ENCODE measurements at regions not wholly inside any gene's neighbourhood (a gene's known extent, or its start where the extent isn't known, plus 50 kb on each side); places are given as distances from the start of the nearest gene placed in this dataset.

GRCh38 chr9:135300346-135301141, 179.0 kb upstream of the PPP1R26 start:
- TF ChIP-seq EZH2 (IDR thresholded peaks at IDR 0.05; ENCODE audit: low read length, missing control alignments) (no peak), CTCF (conservative IDR thresholded peaks at IDR 0.05 in 1 of 2, IDR thresholded peaks at IDR 0.05 in 1 of 2; ENCODE audit: low read depth in 1 of 2, low read length in 2 of 2) (no peak)
- no peaks in the 10 kb centered on the region for H3K4me1 ChIP-seq (ENCODE audit: control insufficient read depth, extremely low read depth, insufficient read depth, low read length)
- no peak overlapping the region for H3K4me2 ChIP-seq (ENCODE audit: extremely low read depth, insufficient read depth, low read length)
- no peaks in the 10 kb centered on the region for H3K36me3 ChIP-seq (ENCODE audit: control insufficient read depth, insufficient read depth, low read length)
- no peak overlapping the region for H3K27ac ChIP-seq (ENCODE audit: insufficient read depth, low read length)
- H3K9me3 ChIP-seq (ENCODE audit: control insufficient read depth, insufficient read depth, low read depth, low read length), result no peaks in the 10 kb centered on the region
- no peak overlapping the region for H2AFZ ChIP-seq (ENCODE audit: low read length)
- no peak overlapping the region for H3K4me3 ChIP-seq (replicated peaks in 1 of 4; ENCODE audit: control extremely low read depth in 1 of 4, insufficient read depth in 1 of 4, low read depth in 3 of 4, low read length in 4 of 4)
- H3K27me3 ChIP-seq (ENCODE audit: control insufficient read depth, insufficient read depth, low read length), result no peaks in the 10 kb centered on the region
- DNase-seq (ENCODE audit: low read depth in 2 of 2), result no peak
- H3K79me2 ChIP-seq (ENCODE audit: control insufficient read depth, insufficient read depth, low read length), result no peaks in the 10 kb centered on the region
- no peak overlapping the region for H3K9ac ChIP-seq (ENCODE audit: insufficient read depth, low read length)
- no peaks in the 10 kb centered on the region for H4K20me1 ChIP-seq (ENCODE audit: control insufficient read depth, extremely low read depth, insufficient read depth, low read length)

- Histone ChIP-seq H3K36me3 (ENCODE audit: control insufficient read depth, insufficient read depth, low read length) (no peaks in the 10 kb centered on the region), H3K4me2 (ENCODE audit: extremely low read depth, insufficient read depth, low read length) (no peak overlapping the region), H3K27me3 (ENCODE audit: control insufficient read depth, insufficient read depth, low read length) (no peaks in the 10 kb centered on the region), H3K9ac (ENCODE audit: insufficient read depth, low read length) (no peak overlapping the region), H3K4me1 (ENCODE audit: control insufficient read depth, extremely low read depth, insufficient read depth, low read length) (no peaks in the 10 kb centered on the region), H3K79me2 (ENCODE audit: control insufficient read depth, insufficient read depth, low read length) (no peaks in the 10 kb centered on the region), H3K27ac (ENCODE audit: insufficient read depth, low read length) (no peak overlapping the region), H4K20me1 (ENCODE audit: control insufficient read depth, extremely low read depth, insufficient read depth, low read length) (no peaks in the 10 kb centered on the region), H3K9me3 (ENCODE audit: control insufficient read depth, insufficient read depth, low read depth, low read length) (no peaks in the 10 kb centered on the region), H2AFZ (ENCODE audit: low read length) (no peak overlapping the region), H3K4me3 (replicated peaks in 1 of 4; ENCODE audit: control extremely low read depth in 1 of 4, insufficient read depth in 1 of 4, low read depth in 3 of 4, low read length in 4 of 4) (no peak overlapping the region)
- TF ChIP-seq CTCF (conservative IDR thresholded peaks at IDR 0.05 in 1 of 2, IDR thresholded peaks at IDR 0.05 in 1 of 2; ENCODE audit: low read depth in 1 of 2, low read length in 2 of 2) (no peak), EZH2 (IDR thresholded peaks at IDR 0.05; ENCODE audit: low read length, missing control alignments) (no peak)
- no peak for DNase-seq (ENCODE audit: low read depth in 2 of 2)
Measured at GRCh38 chr9:135301271-135302263, 178.0 kb upstream of the PPP1R26 start.
